HG03442 (cell line): ENCODE measurements at regions not wholly inside any gene's neighbourhood (a gene's known extent, or its start where the extent isn't known, plus 50 kb on each side); places are given as distances from the start of the nearest gene placed in this dataset.

Experiments
- ATAC-seq: cut with Tn5 transposase; IDR thresholded peaks from one replicate; pipeline ENCODE4 v1.9.1; 2021; ENCODE audit warnings: mild to moderate bottlenecking, moderate library complexity; ENCODE audit not compliant: unreplicated experiment

DNA sequence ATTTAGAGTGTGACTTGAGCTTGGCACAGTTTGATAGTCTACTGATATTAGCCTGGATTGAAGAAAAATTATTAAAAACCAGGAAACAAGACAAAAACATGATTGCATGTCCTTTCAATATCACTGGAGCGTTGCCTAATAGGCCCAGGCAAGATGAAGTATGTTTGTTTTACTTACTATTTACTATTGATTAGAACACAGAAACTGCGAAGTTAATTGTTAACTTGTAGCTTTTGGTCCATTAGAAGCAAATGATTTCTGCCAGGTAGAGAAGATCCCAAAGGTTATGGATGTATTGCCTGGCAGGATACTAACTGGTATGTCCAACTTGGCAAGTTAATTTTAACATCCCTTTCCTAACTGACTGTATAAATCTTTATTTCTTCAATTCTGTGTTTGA lies 268.9 kb downstream of the ETNK1 start:
- ATAC-seq = no peak

DNA sequence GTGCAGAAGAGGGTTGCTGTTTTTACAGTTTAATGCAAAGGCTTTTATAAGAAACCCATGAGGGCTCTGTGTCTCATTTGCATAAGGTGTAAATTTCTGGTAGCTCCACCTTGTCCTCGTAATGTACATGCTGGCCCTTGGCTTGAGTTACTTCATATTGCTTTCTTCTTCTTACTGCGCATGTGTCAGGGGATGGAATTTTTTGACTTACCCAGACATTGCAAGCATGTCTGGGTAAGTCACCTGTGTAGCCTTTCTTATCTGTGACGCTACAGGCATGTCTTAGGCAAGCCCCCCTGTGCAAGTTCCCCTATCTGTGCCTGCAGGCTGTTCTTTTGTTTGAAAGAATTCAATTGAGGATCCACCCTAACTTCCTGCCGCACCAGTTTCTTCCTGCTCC lies 274.2 kb downstream of the ETNK1 start:
- ATAC-seq = no peak

DNA sequence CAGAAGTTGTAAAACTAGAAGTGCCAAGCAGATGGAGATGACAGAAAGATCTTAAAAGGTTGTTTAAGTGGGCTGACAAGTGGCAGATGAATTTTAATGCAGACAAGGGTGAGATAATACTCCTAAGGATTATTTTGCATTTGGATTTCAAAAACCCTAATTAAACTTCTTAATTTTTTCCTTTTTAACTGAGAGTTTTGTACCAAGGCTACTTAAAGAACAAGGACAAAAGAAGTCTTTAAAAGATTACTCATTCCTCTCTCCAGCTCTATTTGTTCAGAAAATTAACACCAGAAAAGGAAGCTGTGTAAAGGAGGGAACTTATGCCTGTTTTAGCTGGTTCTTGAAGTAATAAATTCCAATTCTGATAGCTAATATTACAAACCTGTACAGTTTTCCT lies 275.4 kb downstream of the ETNK1 start:
- ATAC-seq = no peak

DNA sequence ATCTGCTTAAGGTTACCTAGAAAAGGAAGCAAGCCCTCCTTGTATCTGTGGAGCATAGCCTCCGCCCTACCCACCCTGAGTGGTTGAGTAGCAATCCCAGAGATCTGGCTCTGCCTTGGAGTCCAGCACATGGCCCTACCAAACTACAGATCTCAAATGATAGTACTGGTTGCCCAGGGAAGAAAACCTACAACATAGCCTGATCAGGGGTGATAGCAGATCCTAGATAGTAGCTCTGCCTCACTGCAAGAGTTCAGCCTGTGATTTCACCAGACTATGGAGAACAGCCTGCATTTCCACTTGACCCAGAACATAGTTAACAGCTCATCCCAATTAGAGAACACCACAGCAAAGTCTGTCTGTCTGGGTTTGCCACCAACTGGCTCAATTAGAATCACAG lies 279.5 kb downstream of the ETNK1 start:
- ATAC-seq = no peak

DNA sequence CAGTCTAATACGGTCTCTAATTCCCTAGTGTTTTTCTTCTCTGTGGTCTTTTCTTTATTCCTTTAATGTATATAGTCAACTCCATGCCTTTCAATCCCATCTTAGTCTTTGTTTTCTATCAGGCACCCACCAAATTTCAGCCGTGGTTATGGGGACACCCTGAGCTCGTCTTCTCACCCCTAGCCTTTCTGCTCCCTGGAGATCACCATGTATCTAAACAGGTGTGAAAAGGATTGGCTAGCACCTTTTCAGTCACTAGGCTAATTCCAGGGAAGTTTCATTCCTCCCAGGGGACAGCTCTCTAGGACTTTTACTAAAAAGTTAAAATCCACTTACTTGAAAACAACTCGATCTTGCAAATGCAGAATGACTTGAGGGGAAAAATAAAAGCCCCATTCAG lies 291.3 kb downstream of the ETNK1 start:
- no peak for ATAC-seq

DNA sequence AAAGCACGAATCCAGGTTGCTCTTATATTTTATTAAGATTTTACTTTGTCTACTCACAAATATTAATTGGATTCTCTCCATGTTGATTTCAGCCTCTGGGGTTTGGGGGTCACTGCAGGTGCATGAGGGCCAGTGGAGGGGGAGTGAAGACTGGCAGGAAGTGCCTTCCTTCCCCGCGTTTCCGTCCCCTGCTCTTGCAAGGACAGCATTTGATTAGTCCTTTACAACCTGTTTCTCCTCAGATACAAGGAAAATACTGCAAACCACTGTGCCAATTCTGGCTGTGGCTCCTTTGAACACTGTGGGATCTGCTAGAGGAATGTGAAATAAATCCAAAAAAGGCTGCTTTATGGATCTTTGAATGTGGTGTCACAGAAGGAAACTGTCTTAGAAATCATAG lies 291.8 kb downstream of the ETNK1 start:
- no peak for ATAC-seq

DNA sequence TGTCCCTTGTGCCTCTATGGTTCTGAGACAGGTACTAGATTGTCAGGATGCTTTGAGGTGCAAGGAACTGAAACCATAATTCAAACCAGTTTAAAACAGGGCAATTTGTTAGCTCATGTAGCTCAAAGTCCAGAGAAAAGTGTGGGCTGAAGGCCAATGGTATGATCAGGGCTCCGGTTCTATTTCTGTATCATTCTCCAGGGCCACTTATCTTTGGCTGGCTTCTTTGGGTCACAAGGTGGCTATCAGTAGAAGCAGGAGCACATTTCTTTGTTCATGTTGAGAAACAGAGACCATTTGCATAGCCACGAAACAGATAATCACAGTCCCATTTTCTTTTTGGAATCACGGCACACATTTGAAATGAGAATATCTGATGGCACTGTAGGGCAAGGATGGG lies 294.9 kb downstream of the ETNK1 start:
- ATAC-seq = no peak

DNA sequence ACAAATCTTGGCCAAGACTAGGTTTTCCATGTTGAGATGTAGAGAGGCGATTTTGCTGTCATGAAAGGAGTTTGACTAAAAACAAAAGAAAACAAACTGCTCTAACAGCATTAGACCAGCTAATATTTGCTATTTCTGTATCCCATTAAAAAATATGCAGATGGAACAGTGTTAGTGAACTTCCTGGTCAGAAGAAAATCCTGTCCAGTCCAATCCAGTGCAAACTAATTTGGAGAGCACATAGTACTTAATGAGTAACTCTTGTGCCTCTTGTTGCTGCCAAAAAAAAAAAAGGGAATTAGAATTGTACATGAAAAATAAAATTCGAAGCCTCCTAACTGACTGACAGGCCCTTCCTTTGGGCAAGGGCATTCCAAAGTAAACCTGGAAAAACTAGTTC lies 298.8 kb downstream of the ETNK1 start:
- no peak for ATAC-seq

DNA sequence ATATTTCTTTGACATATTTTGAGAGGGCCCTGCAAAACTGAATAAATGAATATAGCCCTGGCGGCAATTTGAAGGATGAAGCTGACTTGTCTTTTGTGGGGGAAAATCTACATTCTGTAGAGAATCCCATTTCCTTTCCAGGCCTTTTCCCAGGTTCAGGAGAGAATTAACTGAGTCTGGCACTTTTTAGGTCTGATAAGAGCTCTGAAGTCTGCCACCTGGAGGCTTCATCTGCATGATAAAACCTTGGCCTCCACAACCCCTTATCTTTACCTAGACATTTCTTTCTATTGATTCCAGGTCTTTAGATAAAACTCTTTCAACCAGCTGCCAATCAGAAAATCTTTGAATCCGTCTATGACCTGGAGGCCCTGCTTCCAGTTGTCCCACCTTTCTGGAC lies 299.4 kb downstream of the ETNK1 start:
- ATAC-seq = no peak

DNA sequence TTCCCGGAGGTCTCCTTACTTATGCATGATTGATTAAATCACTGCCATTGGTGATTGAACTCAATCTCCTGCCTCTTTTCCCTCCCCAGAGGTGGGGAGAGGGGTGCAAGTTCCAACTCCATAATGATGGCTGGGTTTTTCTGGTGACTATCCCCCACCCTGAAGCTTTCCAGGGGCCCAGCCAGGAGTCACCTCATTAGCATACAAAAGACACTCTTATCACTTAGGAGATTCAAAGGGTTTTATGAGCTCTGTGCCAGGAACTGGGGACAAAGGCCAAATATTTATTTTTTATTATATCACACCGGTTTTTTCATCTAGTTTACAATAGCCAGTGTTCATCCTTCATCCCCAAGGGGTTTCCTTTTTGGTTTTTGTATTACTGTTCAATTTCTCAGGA lies 300.7 kb downstream of the ETNK1 start:
- no peak for ATAC-seq

DNA sequence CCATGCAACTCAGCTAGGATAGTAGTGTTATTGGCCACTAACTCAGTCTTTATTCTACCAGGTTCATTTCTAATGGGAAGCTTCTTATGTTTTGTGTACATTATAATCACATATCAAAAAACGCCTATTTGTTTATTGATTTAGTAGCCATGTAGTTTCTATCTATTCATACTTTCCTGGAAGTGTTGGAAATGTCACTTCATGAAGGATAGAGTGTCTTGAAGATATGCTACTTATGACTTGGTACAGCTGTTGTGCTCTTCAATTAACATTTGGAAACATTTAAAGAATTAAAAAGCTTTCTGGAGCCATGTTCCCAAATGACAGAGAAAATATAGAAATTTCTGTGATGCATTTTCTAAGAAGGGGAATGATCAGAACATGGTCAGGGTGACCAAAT lies 307.5 kb downstream of the ETNK1 start:
- ATAC-seq = no peak

DNA sequence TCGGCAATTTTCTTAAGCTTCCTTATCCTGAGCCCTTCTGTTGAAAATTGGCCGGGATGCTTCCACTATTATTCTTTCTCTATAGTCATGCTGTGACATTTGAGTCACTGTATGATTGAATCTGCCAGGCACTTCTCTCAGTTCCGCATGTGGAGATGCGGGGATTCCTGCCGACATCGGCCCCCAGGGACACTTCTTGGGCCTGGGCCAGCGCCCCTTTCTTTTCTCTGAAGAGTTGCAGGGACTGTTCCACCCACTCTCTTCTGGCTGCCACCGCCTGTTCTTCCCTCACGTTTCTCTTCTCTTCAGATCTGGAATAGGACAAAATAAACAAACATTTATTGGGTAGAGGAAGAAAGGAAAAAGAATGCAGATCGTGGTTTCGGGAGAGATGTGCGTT lies 310.1 kb downstream of the ETNK1 start:
- no peak for ATAC-seq

DNA sequence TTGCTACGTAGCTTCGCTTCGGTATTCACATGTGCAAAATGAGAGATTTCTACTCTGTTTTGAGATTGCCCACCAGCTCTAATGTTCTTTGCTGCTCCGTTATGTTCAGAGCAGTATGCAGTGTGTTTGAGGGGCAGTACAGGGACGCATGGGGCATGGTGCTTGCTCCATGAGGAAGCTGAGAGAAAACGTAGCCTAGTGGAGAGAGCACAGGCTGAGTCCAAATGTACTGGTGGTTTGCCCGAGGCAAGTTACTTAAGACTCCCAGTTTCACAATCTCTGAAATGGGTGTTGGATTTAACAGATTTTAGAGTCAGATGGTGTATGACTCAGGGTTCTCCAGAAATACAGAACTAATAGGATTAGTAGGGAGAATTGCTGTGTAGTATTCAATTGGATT lies 310.5 kb downstream of the ETNK1 start:
- ATAC-seq = no peak

DNA sequence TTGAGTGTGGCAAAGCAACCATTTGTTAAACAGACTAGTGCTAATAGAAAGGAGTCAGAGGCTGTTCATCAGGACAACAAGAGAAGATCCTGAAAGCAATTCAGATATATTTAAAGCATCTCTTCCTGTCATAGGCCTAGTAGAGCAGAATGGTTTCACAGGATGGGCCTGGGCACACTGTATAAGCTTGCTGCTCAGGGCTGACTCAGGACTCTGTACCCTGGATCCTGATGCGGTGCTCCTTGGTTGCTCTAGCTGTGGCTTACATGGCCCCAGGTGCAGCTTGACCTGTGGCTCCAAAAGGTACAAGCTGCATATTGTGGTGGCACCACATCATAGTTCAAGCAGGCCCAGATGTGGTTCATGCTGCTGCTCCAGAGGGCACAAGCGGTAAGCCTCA lies 313.4 kb downstream of the ETNK1 start:
- no peak for ATAC-seq

DNA sequence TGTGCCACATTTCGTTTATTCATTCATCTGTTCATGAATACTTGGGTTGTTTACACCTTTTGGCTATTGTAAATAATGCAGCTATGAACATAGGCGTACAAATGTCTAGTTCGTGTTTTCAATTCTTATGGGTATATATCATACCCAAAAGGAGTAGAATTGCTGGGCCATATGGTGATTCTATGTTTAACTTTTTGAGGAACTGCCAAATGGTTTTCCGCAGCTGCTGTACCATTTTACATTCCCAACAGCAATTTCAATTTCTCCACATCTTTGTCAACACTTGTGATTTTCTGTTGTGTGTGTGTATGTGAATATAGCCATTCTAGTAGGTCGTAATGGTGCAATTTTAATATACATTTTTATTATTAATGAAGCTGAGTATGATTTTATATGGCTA lies 326.2 kb downstream of the ETNK1 start:
- ATAC-seq = no peak

DNA sequence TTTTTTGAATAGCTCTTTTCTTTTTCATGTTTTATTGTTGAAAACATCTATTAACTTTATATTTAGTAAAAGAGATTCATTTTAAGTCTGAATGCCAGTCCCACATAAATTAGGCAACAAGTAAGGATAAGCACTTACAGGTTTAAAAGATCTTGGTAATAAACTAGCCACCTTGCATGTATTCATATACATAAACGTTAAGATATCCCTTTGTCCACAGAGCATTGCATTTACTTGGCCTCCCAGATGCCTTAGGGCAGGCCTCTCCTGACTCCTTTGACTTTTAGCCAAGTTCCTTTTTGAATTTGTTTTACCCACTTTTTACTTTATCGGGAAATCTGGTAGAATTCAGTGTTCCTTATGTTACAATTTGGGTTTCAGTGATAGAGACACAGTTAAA lies 331.7 kb downstream of the ETNK1 start:
- ATAC-seq = no peak

DNA sequence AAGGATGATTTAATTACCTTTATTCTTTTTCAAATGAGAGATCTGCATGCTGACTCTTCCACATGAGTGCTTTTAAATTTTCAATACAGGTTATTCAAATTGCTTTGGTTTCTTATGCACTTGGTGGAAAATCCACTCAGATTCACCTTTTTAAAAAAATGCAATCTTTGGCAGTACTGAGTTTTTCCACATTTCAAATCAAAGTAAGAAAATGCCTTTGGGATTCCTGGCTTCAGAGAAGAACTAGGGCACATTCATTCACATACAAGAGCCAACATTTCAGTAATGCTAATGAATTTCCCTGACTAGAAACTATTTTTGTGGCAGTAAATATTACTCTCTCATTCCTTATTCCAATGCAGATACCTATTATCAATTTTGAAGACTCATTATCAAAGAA lies 342.2 kb downstream of the ETNK1 start:
- no peak for ATAC-seq

DNA sequence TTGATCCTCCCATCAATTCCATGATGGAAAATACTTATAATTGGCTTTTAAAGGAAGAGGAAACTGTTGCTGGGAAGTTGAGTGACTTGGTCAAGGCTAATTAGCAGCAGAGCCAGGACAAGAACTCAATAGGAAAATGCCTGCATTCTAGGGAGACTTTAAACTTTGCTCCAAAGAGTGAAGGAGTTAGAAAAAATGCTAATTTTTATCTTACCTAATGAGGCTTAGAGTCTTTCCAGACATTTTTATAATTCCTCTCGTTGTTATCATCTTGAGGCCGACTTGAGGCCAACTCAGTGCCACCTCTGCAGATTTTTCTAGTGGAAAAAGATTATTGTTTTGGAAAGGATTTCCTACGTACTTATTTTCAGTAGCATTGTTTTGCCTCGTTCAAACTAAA lies 344.6 kb downstream of the ETNK1 start:
- no peak for ATAC-seq

DNA sequence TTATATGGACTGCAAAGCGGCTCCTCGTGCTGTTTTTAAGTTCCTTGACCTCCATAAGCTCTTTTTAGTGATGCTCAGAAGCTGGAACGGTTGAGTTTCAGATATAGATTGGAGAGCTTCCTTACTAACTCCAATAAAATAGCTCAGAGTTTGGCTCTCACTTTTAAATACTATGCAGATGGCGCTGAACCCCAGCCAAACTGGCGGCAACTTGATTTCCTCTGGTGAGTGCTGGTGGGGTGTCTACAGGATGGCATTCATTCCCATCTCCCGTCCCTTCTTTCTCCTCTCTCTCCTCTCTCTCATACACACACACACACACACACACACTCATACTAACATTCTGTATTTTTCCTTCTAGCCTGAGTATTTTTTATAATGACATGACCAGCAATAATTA lies 346.3 kb downstream of the ETNK1 start:
- ATAC-seq = no peak

DNA sequence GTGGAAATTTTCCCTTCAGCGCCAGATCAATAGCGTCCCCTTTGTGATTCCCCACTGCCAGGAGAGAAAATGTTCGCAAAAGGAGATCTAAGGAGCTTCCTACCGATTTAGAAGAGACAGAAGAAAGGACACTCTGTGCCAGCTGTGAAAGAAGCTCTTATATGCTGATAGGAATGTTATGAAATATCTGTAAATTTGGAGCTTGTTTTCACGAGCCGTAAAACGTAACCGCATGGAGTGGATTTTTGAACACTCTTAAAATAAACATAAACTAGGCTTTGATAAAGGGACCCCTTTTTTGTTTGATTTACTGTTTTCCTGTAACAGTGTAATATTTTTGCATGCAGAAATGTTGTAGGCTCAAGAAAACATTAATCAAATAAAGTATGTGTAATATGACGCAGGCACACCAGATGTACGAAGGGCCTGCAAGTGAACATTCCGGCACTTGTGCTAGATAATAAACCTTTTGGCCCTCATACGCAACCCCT lies 346.8 kb downstream of the ETNK1 start:
- ATAC-seq = no peak

DNA sequence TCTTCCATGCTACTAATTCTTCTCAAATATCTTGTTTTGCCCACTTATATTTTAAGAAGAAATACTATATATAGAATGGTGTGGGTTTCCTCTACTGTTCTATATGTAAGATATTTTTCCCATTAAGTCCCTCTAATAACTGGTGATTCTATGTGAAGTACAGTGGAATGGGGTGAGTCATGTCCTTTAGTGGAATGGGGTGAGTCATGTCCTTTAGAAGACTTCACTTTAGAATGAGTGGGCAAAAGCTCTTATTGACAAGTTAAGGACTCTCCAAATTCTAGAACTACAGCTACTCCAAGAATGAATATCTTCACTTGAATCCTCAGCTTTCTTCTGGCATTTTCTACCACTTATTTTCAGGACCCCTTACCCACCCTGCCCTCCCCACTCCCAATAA lies 349.9 kb downstream of the ETNK1 start:
- no peak for ATAC-seq

DNA sequence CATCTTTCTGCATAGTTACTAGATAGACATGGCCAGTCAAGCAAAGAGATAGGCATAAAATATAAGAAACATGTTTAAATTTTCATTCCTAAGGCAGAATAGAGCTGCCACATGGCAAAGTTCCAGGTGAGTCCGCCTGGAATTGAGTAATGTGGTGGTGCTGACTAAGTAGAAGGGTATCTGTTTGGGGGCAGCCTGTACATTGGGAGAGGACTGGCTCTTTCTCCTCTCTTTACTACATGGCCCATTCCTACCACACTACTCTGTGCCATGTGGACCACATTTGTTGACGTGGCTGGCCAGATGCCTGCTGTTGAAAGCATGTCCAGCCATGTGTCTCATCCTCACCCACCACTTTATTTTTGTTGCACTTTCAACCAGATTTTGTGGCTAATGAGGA lies 354.0 kb downstream of the ETNK1 start:
- ATAC-seq = no peak

DNA sequence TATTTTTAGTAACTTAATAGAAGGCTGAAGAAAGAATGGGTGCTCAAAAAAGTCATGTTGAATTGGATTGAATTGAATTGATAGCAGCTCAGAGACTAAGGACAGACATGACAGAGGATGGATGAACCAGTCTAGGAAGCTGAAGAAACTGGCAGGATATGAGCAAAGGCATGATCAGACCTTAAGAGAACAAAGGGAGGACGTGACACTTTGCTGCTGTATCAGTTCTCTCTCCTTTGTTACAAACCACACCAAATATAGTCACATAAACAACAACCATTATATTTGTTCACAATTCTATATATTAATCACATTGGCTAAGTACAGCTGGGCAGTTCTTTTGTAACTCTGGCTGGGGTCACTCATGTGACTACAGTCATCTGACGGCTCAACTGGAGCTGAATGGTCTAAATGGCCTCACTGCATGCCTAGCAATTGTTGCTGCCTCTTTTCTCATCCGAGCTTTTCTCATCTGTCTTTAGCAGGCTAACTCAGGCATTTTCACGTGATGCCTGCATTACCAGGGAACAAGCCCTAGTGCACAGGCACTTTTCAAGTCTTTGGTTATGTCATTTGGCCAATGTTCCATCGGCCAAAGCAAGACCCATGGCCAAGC lies 355.0 kb downstream of the ETNK1 start:
- ATAC-seq = no peak

DNA sequence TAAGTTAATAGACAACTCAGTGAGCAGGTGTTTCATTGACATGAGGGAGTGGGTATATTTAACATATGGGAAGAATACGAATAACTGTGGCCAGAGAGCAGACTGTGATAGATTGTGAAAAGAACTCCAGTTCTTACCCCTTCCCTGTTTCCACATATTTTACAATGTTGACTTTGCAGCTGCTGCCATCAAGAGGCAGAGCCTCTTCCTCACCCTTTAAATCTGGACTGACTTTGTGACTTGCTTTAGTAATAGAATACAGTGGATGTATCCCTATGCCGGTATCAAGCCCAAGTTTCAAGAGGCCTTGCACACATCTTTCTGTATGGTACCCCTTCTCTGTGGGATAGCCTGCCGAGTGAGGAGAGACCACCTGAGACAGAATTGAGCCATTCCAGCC lies 356.7 kb downstream of the ETNK1 start:
- no peak for ATAC-seq
